T1000 (cell line): ENCODE measurements at regions not wholly inside any gene's neighbourhood (a gene's known extent, or its start where the extent isn't known, plus 50 kb on each side); places are given as distances from the start of the nearest gene placed in this dataset.
"Not testable (repeated sequence)": the region's sequence is repeated elsewhere in the genome, so short reads cannot be mapped to it uniquely, and the experiment has no call there.

ENCODE experiments used
- DNase-seq: peaks from one replicate; lab custom pipeline; 2025; ENCODE audit warnings: mixed read lengths; lab: John Stamatoyannopoulos, UW

DNA sequence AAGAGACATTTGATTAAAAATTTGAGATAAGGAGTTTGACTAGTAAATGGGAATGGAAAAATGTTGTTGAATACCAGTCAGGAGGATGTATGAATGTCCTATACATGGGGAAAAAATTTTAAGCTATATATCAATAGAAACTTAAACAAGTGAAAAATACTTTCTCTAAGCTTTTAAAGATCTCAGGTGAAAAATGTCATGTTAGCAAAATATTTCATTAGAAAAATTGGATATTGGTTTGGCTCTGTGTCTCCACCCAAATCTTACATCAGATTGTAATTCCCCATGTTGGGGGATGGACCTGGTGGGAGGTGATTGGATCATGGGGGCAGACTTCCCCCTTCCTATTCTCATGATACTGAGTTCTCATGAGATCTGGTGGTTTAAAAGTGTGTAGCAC is 279.6 kb upstream of the CADM2 start:
- no peak for DNase-seq

DNA sequence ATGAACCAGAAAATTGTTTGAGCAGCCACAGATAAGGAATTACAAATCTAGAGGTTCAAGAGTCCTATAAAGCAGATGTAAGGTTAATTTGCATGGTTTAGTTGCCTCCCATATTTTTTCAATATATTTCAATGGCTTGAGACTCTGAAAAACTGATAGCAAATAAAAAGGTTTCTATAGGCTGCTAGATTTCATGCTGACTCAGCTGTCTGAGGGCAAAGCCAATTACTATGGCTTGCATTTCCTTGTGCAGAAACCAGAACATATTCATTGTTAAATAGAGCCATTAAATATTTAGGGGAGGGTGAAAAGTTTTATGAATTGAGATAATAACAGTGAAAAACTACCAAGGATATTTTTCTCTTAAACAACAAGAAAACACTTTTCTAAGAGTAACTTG is 278.1 kb upstream of the CADM2 start:
- no peak for DNase-seq

DNA sequence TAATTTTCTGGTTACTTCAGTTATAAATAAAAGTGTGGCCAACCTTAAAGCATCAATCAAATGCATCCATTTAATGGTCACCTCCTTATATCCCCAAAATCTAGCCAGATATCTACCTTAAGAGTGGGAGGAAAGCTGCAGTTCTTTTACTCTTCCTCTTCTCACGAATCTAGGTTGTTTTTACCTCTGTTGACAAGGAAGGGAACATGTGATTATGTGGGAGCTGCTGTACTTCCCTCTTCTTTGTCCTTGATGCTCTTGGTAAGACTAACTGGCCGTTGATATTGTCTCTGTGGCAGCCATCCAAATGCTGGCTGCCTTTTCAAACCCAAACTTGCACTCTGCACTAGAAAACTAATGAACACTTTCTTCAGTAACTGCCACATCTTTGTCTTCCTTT is 275.3 kb upstream of the CADM2 start:
- DNase-seq, result no peak

- DNase-seq, result no peak
Observed at GRCh38 chr3:84685467-84685866, 273.3 kb upstream of the CADM2 start.

DNA sequence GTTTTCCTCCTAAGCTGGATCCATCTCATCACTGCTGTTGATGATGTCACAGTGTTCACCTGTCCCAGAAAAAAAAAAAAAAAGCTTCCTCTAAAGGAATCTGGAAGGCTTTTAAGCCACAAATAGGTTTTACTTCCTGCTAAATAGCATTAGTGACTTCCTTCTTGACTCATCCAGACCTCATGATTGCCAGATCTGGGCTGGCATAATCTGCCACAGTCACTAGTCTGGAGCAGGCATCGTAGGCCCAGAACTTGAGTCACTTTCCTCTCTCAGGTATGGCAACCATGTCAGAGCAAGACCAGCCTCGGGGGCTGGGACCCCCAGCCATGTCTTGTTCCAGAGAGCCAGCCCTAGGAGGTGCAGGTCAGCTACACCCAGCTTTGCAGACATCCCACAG is 266.5 kb upstream of the CADM2 start:
- DNase-seq, result no peak

GRCh38 chr3:84710288-84710687 is 248.5 kb upstream of the CADM2 start:
- not testable (repeated sequence) for DNase-seq

- DNase-seq, result no peak
Observed at GRCh38 chr3:84717894-84718293, 240.9 kb upstream of the CADM2 start.

DNA sequence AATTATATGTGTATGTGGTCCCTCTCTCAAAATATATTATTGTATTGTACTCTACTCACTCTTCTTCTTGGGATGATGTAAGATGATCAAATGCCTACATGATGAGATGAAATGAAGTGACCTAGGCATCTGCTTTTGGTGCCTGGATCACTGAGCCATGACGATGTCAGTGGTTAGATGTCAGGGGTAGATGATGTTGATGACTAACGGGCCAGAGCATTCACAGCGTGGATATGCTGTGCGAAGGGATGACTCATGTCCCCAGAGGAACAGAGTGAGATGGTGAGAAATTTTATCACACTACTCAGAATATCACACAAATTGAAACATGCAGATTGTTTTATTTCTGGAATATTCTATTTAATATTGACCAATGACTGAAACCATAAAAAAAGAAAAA is 233.9 kb upstream of the CADM2 start:
- peak; percentile 74 for DNase-seq

DNA sequence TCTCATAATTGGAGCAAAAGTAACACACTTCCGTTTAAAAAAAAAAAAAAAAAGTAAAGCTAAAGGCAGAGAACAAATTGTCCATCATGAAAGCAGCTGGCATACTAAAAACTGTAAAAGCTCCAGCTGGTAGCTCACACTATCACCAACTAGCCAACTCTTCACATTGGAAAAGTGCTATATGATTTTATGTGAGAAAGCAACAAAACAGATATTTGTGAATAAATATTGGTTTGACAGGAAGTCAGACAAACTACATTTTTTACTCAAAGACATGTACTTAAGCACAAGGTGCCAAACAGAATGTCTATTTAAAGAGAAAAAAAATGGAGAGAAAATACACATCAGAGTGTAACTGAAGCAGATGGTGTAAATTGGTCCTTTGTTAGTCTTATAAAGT is 231.2 kb upstream of the CADM2 start:
- DNase-seq, result no peak

- not testable (repeated sequence) for DNase-seq
Observed at GRCh38 chr3:84734731-84735130, 224.1 kb upstream of the CADM2 start.

DNA sequence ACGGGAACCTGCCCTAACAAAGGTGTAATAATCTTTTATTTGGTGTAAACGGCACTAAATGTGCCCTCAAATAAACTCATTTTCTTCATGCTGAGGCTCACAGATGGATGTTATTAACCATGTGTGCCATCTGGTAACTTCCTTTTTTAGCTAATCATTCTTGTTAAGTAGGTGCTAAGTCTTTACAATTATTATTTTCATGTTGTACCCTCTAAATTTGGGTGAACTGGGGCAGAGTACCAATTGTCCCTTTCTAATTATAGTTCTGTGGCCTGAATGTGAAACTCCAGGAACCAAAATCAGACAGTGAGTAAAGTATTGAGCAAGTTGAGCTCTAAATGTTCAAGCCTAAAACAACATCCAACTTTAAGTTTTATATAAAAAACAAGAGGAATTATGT is 220.7 kb upstream of the CADM2 start:
- no peak for DNase-seq

DNA sequence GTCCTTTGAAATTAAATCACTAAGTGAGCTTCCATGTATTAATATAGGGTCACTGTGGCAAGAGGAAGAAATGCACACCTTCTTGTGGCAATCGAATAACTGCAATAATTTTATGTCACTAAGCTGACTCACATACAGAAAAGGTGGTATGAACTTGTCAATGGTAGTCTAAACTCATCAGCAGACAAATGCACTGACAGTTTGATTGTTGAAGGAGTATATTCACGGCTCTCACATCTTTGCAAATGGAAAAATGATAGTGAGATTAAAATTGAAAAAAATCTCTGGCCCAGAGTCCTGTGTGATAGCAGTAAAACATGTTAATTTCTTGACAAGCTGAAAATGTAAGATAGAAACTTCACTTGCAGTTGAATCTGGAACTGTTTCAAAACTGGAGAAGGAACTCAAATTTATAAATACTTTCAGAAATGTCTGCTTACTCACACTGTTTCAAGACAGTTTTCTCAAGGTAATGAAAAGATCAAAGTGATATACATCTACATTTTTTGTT is 215.8 kb upstream of the CADM2 start:
- DNase-seq, result no peak

DNA sequence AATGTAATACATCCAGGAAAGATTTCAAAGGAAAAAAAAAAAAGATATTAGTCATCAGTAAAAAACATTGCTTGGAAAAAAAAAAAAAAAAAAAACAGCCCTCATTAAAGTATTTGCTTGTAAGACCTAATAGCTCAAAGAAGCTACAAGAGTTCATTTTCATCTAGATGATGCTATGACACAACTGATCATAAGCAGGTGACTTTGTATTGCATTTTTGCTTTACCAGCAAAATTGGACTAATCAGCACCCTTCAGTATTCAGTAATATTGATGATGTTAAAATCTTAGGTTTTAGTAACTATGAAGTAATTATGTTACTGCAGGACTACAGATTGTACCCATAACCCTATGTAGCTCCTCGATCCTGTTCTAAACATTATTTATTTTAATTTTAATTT is 214.7 kb upstream of the CADM2 start:
- no peak for DNase-seq

DNA sequence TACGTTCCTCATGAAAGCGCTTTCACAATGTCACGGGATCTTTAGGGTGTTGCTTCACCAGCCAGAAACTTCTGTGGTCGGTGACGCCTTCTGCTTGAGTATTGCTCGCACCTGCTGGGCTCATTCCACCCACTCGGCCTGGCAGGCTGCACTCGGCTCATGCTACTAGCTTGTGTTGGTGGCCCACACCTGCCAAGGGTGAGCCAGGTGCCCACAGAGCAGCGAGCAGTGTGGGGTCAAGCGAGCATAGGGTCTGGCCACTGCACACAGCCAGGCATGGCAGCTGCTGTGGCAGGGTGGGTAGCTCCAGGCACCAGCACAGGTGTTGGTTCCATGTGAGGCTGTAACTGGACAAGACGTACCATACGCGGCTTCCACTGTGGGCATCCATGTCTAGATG is 202.9 kb upstream of the CADM2 start:
- DNase-seq, result no peak

- no peak for DNase-seq
Observed at GRCh38 chr3:84759361-84759760, 199.4 kb upstream of the CADM2 start.

GRCh38 chr3:84772841-84773240 is 185.9 kb upstream of the CADM2 start:
- DNase-seq, result no peak

- DNase-seq, result no peak
Observed at GRCh38 chr3:84783281-84783680, 175.5 kb upstream of the CADM2 start.

- DNase-seq, result no peak
Observed at GRCh38 chr3:84789961-84790360, 168.8 kb upstream of the CADM2 start.

GRCh38 chr3:84806958-84807357 is 151.8 kb upstream of the CADM2 start:
- DNase-seq, result no peak

DNA sequence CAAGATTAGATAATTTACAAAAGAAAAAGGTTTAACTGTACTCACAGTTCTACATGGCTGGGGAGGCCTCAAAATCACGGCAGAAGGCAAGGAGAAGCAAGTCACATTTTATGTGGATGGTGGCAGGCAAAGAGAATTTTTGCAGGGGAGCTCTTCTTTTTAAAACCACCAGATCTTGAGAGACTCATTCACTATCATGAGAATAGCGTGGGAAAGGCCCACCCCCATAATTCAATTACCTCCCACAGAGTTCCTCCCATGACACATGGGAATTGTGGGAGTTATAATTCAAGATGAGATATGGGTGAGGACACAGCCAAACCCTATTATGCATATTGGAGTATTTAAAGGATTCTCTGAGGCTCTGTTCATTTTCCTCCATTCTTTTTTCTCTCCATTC is 138.7 kb upstream of the CADM2 start:
- DNase-seq, result no peak

GRCh38 chr3:84820906-84821305 is 137.9 kb upstream of the CADM2 start:
- no peak for DNase-seq

DNA sequence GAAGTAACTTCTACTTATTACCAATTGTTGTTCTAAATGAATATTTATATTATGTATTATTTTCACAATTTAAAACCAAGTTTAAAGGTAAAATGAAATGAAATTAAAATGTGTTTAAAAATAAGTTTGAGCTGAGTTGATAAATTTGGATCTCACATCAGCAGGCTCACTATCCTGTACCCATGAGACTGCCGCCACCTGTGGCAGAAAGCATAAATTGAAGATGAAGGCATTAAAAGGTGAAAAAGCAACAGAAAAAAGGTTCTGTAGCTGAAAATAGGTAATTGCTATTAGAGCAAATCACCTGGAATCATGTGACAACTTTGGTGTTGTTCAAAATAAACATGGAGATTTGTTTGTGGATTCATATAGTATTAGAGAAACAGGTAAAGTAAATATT is 133.0 kb upstream of the CADM2 start:
- DNase-seq, result no peak

DNA sequence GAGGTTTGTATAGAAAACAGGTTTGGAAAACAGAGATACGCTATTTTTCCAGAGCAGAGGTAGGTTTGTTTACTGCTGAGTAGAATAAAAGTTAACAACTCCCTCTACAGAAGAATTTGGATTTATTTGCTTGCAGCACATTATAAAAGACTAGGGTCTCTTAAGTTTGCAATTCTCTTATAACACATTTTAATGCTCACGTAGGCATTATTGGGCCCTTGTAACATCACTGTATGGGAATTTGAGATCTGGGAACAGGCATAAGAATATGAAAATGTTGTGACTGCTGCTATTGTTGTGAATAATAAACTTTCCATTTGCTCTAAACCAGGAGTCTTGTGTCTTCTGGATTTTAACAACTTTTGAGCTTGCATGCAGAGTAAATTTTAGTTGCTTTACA is 128.3 kb upstream of the CADM2 start:
- no peak for DNase-seq

GRCh38 chr3:84835366-84835765 is 123.4 kb upstream of the CADM2 start:
- no peak for DNase-seq

- DNase-seq, result no peak
Observed at GRCh38 chr3:84836961-84837360, 121.8 kb upstream of the CADM2 start.
